Activated CD4-positive, alpha-beta T cell treated with anti-CD3 and anti-CD28 coated beads for 1 hour (primary cell): ENCODE measurements at regions not wholly inside any gene's neighbourhood (a gene's known extent, or its start where the extent isn't known, plus 50 kb on each side); places are given as distances from the start of the nearest gene placed in this dataset.

Experiments used
- DNase-seq: peaks from one replicate; pipeline ENCODE4 v3.0.0-alpha.2; 2020

DNA sequence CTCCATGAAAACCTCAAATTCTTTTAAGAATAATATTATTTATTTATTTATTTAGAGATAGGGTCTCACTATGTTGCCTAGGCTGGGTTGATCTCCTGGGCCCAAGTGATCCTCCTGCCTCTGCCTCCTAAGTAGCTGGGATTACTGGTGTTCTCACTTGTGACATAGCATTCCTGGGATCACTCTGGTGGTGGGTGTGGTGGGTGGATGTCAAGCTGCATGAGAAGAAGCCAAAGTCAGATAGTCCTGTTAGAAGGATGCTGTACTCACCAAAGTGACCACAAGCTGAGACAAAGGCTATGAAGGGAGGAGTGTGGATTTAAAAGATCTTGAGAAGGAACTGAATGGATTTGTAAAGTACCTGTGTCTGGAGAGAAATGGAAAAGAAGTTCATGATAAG is 87.9 kb upstream of the SPON1 start:
- DNase-seq, result no peak

DNA sequence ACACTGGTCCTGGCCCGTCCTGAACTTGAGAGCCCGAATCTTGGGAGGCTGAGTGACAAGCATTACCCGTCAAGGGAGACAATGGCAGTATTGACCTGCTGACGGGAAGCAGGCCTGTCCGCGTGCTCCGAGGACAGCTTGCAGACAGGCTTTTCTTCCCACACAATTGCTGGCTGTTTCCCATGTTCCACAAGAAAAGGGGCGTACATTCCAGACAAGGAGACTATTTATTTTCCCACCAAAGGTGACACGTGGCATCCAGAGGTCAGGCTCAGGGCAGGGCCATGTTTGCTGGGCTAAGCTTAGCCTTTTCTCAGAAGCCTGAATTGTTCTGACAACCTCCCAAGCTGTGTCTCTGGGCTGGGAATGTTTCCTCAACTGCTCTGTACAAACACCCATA is 86.9 kb upstream of the SPON1 start:
- DNase-seq, result no peak

GRCh38 chr11:13876423-13876822 is 86.1 kb upstream of the SPON1 start:
- DNase-seq, result no peak

GRCh38 chr11:13878077-13878476 is 84.4 kb upstream of the SPON1 start:
- no peak for DNase-seq

DNA sequence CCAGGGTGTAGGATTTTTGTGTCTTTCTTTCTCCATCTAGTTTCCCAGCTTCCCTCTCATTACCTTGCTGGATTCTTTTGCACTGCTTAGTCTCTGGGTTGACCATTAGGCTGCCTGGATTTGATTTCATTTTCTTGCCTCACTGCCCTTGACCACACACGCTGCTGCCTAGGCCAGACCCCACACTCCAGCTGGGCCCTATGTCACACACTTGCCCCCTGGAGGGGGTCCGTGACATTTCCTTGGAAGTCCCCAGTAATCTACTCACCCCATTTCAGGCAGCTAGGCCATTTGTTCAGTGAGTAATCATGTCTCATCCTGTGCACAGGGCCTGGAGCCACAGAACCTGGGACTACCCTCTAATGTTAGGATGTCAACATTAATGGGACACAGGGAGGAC is 81.9 kb upstream of the SPON1 start:
- no peak for DNase-seq

- no peak for DNase-seq
Measured at GRCh38 chr11:13881226-13881905, 81.2 kb upstream of the SPON1 start.

DNA sequence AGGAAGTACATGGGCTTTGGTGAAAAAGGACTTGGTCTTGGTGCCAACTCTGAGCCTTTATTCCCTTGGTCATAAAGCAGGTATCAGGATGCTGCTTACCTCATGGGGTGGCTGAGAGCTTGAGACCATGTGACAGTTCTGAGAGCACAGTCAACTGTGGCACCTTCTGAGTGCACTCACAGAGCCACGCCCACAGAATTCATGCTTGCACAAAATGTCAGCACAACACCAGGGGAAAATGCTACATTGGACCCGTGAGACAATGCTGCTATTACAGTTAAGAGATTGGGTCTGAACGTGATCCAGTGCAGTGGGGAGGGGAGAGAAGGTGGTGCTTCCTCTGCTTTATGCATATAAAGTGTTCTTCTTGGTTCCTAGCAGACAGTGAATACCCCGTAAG is 79.5 kb upstream of the SPON1 start:
- no peak for DNase-seq

- no peak for DNase-seq
Measured at GRCh38 chr11:13883589-13883988, 78.9 kb upstream of the SPON1 start.

DNA sequence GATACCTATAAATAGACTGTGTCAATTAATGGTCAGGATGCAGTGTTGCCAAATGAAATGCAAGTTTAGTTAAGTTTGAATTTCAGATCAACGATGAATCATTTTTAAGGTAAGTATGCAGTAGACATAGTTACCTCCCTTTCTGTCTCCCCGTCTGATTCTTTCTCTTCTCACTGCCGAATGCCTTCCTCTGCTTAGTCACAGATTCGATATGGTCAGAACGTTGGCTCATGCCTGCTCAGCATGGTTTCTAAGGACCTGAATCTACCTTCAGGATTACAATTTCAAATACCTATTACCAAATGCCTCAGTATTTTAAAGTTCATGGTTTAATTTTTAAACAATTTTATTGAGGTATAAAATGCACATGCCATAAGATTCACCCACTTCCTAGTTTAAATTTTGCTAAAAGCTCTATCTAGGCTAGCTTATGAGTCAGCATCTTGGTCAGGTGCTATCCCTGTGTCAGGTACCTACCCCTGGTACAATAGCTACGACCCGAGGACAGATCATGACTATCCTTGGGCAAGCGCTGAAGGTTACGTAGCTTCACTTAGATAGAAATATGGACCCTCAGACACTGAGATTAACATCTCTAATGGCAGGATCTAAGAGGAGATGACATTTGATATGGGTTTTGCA is 78.2 kb upstream of the SPON1 start:
- no peak for DNase-seq

DNA sequence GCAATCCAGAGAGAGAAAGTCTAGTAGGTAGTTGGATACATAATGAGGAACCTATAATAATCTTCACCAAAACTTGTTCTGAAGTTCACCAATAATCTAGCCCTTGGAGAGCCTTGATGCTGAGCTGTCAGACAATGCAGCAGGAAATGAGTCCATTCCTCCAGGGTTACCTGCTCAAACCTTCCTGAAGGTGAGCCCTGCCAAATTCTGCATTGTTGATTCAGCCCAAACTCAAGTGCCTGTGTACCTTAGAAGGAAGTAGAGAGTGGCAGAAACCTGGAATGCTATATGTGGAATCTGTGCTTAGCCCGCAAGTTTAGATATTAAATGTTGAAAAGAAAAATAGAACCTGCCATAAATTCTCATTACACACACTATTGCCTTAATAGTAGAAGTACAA is 77.4 kb upstream of the SPON1 start:
- DNase-seq, result no peak

- DNase-seq, result no peak
Measured at GRCh38 chr11:13889552-13890249, 72.8 kb upstream of the SPON1 start.

- no peak for DNase-seq
Measured at GRCh38 chr11:13891911-13892310, 70.6 kb upstream of the SPON1 start.

DNA sequence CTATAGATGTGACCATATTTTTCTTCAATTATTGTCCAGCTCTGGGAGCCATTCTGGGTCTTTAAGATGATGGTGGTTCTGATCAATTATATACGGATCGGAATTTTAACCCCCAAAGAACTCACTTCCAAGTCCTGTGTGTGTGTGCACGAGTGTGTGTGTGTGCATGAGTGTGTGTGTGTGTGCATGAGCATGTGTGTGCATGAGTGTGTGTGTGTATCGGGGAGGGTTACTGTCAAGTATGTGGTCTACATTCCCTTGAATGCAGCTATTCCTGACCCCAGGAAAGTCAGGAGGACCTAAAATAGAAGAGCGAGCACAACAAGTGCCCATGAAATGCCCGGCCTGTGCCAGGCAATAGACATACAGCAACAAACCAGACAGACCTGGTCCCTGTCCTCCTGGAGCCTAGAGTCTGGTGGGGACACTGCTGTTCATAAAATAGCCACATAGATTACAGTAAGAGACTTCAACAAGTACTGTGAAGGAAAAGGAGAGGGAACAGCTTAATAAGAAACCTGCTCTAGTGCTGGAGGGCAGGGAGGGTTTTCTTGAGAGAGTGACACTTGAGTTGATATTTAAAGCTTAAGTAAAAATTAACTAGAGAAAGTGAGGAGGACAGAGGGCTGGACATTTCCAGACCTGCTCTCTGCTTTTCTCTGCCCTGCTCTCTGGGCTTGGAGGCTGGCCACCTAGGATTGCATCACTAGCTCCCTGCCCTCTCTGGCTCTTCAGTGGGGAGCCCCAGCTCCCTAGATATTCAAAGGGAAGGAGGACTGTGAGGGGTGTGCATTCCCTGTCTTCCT is 66.1 kb upstream of the SPON1 start:
- DNase-seq, result no peak

DNA sequence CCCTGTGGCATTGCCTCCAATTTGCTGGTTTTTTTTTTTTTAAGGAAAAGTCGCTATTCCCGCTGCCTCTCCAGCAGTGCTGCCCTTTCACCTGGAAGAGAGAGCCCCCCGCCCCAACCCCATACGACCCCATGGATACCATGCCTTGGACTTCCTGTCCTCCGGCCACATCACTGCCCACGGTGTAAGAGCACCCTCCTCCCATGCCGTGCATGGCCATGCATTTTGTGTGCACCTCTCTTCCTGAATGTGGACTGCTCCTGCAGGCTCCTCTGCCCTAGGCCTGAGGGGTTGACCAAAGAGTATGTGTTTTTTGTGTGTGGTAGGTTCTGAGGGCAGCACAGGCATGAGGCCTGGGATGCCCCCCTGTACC is 65.6 kb upstream of the SPON1 start:
- DNase-seq, result no peak

DNA sequence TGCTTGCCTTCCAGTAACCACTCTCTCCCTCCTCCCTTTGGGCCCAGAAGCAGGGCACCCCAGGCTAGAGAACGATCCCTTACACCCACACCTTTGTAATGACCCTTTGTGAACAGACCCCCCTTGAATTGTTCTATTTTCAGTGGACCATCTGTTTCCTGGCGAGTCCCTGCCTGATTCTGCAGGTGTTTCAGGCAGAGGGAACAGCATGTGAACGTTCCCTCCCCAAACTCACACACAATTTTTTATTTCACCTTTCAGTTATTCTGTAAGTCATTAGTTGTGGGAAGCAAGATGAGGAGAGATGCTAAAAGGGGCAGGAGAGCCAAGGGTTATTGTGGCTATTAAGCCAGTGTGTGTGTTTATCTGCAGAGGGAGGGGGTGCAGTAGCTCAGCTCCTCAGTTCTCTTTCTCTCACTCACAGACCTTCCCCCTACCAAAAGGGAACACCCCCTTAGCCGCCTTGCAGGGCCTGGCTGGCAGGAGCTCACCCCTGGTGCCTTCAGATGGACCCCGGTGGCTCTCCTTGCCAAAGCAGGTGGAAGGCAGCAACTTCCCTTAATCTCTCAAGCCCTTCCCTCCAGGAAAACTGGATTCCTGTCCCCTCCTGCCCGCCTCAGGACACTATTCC is 64.8 kb upstream of the SPON1 start:
- no peak for DNase-seq

GRCh38 chr11:13899603-13900002 is 62.9 kb upstream of the SPON1 start:
- no peak for DNase-seq

DNA sequence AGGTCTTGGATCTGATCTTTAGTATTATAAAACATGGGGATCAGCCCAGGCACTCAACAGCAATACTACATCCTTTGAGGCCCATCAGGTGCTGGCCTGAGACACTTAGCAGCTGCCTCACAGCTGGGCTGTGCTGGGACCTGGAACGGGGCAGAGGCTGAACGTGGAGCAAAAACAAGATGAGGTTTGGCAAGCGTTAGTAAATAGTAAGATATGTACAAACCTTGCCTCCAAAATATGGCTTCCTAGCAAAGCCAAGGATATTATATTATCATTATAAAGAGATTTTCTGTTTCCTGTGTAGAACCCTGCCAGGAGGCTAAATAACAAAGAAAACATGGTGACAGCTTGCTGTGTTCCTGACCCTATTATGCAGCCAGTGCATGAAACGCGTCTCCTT is 60.0 kb upstream of the SPON1 start:
- no peak for DNase-seq

DNA sequence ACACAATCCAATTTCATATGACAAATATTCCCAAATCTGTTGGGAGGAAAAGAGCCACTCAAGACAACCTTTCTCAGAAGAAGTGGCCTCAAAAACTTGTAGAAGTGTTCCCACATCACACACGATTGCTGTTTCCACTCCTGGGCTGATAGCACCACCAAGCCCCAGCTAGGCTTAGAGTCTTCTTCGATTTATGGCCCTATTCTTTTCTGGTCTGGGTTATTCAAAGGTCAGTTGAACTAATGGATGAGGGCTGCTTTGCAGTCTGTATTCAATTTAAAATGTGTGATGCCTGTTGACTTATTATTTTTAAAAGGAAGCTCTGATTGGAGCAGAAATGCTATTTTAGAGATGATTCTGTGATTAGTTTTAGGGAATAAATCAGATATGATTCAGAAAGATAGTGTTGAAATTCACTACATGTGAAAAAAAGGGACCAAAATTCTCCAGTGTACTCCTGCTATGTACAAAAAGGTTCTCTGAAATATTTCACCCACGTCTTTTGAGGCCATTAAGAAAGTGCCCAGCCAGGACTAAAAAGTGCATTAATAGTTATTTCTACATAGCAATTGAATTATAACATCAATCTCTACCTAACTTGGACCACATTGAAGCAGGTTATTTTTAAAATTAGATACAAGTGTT is 57.3 kb upstream of the SPON1 start:
- no peak for DNase-seq

DNA sequence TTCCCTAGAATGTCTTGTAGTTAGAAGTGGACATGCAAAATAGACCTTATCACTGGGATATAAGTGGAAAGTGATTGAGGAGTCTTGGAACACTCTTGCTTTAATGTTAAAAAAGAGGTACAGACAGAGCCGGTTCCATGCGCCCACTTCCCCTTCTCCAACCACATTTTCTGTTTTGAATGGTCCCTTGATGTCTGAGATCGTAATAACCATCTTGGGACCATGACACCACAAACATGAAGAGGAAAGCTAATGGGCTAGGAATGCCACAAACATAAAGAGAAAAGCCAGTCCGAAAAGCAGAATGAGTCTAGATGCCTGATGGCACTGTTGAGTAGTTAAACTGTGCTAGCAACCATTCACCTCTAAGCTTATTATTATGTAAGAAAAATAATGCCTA is 54.8 kb upstream of the SPON1 start:
- DNase-seq, result no peak

DNA sequence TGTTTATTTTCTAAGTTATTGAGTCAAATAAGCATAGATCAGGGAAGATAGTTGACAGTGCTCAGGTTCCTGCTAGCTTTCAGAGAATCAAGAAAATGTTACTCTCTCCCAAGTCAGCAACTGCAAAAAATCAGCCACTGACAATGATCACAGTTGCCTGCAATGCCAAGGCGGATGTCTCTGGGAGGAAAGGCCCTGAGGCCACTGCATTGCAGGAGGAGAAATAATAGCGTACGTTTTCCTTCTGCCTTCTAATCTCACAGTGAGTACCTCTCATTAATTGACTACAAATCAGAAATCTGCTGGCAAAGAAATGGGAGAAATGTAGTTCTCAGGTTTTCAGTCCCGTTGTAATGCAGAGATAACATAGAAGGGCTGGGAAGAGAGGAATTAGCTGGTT is 54.0 kb upstream of the SPON1 start:
- DNase-seq, result no peak
